HG03025 (cell line): ENCODE measurements at regions not wholly inside any gene's neighbourhood (a gene's known extent, or its start where the extent isn't known, plus 50 kb on each side); places are given as distances from the start of the nearest gene placed in this dataset.
"Not testable (repeated sequence)": the region's sequence is repeated elsewhere in the genome, so short reads cannot be mapped to it uniquely, and the experiment has no call there.

ENCODE experiments used
- ATAC-seq: cut with Tn5 transposase; IDR thresholded peaks from one replicate; pipeline ENCODE4 v1.9.1; 2021; ENCODE audit warnings: mild to moderate bottlenecking, moderate library complexity; ENCODE audit not compliant: unreplicated experiment, low FRiP score

- ATAC-seq = no peak
Measured at GRCh38 chr1:164343189-164343588, 215.8 kb upstream of the PBX1 start.

GRCh38 chr1:164347980-164348379, 211.0 kb upstream of the PBX1 start:
- ATAC-seq = no peak

DNA sequence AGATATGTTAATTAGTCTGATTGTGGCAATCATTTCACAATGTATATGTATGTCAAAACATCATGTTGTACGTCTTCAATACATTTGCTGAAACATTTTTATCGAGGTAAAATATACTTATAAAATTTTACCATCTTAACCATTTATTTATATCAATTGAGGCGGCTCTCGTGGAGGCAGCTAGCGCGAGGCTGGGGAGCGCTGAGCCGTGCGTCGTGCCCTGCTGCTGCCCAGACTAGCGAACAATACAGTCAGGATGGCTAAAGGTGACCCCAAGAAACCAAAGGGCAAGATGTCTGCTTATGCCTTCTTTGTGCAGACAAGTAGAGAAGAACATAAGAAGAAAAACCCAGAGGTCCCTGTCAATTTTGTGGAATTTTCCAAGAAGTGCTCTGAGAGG, 202.5 kb upstream of the PBX1 start:
- no peak for ATAC-seq

GRCh38 chr1:164360265-164360664, 198.7 kb upstream of the PBX1 start:
- no peak for ATAC-seq

DNA sequence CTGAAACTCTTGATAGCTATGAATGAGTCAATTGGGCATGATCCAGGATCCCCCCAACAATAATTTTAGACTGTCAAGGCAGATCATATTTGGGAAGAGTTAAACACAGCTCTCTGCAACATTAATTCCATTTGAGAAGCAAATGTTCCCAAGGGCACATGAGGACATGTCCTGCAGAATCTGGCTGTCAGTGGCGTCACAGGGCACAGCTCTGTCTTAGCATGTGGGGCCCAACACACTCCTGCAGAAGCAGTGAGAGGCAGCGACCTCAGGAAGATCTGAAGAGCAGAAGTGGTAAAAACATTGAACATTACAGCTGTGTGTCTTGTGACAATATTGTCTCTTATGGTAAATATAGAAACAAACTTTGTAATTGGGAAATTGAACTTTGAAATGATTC, 197.1 kb upstream of the PBX1 start:
- ATAC-seq = no peak

DNA sequence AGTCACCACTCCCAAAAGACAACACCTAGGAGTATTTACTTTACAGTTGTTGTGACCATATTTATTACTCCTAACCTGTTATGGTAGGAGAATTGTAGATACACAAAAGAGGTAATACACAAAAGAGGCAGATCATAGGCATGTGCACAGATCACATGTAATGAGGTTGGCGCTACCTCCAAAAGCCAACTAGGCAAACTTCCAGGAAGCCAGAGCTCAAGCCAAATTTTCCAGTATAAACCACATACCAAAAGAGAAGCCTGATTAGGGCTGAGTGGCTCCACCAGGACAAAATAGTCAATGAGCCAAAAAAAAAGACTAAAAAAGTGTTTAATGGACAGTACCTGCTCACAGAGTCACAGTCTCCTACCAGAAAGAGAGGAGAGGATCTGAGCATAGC, 195.0 kb upstream of the PBX1 start:
- ATAC-seq = no peak

DNA sequence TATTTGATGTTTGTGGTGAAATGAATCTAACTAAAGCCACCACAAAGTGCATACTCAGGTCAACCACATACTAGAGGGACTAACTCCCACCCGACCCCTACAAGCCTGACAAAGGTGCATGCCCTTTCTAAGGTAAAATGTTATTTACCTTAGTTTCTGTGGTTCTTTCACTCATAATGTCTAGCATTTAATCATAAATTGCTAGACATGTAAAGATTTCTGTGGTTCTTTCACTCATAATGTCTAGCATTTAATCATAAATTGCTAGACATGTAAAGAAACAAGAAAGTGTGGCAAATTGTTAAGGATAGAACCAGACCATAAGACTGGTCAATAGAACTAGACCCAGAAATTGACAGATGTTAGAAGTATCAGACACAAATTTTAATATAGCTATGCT, 193.0 kb upstream of the PBX1 start:
- ATAC-seq = no peak

DNA sequence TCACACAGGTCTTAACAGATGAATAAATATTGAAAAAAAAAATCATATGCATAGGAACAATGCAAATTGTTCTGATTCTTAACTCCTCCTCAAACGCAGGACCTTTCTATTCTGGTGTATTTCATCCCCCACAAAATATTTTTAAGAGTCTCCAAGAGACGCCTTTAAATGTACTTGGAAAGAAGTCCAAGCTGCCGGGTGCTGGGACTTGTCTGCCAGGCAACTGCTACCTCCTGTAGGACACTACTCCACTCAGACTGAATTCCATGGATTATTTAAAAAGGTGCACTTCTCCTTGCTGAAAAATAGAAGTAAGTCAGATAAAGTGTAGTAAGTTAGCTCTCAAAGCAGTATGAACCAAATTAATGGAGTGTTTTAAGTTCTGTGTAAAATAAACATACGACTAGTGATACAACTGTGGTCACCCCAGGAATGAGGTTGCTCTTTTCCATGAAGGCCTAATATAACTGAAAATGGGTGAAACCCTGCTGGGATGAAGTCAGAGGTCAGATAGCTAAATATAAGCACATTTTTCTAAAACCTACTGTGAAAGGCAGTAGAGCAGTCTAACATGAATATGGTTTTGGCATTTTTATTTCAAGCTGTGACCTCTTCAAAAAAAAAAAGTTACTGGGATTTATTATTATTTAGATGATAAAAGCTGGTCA, 189.2 kb upstream of the PBX1 start:
- no peak for ATAC-seq

DNA sequence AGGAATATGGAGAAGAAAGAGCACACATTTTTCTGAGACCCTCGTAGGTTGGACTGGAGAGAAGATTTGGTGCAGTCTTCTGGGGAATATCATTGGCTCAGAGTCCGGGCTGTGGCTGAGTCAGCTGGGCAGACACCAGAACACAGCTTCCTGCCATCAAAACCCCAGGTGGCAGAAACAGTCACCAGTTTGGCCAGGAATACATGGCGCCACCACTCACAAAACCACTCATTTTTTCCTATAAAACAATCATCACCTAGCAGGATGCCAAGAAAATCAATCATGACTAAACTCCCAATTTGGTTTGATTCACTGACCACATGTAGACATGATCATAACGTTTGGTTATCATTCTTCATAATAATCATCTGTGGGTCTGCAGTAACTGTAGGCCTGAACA, 178.1 kb upstream of the PBX1 start:
- no peak for ATAC-seq

DNA sequence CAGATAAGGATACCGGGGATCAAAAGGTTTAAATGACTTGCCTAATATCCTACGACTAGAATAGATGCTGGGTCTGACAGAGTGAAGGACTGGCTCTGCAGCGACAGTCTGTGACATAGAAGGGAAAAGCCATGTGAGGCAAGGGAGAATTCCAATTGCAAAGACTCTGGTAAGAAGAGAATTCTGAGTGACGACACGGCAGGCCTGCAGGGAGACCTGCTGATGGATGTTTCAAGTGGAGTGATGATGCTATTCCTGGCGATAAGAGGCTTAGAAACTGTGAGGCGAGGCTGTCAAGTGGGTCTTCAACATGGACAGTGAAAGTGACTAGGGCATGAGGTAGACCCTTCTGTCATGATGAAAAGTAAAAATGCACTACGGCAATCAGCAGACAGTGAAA, 176.6 kb upstream of the PBX1 start:
- no peak for ATAC-seq

DNA sequence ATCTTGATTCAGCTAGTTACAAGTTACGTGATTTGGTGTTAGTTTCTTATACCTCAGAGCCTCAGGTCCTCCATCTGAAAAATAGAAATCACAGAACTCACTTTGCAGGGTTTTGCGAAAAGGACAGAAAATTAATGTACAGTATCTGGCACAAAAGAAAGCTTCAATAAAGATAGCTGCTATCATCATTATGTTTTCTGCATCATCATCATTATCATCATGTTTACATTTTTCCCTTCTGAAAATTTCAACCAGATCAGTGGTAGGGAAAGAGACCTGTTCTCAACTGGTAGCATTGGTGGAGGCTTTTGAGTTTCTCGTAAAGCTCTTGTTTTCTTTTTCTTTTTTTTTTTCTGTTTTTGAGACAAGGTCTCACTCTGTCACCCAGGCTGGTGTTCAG, 174.7 kb upstream of the PBX1 start:
- ATAC-seq = no peak

GRCh38 chr1:164417016-164417704, 141.8 kb upstream of the PBX1 start:
- ATAC-seq = no peak

DNA sequence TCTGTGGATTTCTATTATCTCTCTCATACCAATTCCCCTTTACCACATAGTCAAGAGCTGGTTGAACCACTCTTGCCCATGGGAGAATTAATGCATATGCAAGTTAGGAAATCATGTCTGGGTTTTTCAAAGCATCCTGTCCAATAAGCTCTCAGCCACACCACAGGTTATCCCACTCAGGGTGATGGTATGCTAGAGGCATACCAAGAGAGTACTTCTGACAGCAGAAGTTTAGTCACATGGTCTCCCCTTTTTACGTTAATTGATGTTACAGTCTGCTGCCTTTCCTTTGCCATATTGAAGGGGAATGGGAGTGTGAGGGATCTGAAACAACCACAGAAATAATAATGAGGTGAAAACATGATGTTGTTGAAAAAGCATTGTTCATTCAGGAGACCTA, 135.8 kb upstream of the PBX1 start:
- no peak for ATAC-seq

DNA sequence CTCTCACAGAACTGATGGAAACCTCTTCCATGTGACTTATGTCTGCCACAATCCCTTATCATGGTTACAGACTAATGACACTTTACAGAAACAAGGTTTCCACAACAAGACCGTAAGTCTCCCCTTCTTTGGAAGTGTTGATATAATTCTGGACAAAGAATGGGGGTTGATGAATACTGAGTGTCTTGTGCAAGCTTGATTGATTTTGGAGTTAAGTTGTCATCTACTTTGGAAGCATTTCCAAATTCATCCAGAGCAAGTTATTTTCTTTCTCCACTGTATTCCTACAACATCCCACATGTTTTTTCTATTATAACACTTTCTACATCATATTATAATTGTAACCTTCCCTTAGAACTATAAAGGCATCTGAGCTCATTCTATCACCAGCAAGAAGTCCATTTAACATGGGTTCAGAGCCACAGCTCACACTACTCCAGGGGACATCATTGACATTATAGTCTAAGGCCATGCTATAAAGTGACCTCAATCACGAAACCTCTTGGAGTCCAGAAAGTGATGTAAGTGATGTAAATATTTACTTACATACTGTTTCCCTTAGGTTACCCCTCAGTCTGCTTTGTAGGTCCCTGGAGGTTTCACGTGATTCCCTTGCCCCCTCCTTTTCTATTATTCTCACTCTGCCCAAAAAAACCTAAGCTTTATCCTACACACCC, 125.7 kb upstream of the PBX1 start:
- ATAC-seq = no peak

DNA sequence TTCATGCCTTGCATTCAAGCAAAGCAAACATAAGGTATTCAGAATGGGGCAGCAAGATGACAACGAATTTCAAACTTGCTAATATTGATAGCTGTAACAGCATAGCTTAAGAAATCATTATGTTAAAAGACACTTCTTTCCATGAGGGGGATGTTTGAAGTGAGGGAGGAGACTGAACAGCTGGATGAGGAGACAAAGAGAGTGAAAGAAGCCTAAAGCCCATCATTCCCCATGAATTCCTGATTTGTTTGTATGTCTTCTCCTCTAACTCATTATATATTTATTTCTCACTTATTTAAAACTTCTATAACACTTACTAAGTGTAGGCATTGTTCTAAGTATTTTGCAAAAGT, 125.2 kb upstream of the PBX1 start:
- ATAC-seq = no peak

DNA sequence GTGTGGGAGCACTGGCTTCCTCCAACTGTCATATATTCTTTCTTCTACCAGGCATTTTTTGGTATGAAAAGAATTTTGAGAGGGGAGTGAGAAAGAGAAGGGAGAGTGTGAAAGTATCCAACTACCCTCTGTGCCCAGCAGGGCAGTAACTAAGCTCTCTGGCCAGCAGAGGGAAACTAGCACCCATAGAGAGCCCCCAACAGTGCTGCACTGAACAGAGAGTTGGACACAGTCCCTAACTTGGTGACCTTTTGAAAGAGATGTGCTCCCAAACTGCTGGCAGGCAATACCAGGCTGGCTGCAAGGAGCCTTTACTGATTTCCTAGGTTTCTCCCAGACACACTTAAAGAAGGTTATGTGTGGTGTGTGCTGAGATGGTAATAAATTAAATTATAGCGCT, 118.8 kb upstream of the PBX1 start:
- ATAC-seq = no peak

DNA sequence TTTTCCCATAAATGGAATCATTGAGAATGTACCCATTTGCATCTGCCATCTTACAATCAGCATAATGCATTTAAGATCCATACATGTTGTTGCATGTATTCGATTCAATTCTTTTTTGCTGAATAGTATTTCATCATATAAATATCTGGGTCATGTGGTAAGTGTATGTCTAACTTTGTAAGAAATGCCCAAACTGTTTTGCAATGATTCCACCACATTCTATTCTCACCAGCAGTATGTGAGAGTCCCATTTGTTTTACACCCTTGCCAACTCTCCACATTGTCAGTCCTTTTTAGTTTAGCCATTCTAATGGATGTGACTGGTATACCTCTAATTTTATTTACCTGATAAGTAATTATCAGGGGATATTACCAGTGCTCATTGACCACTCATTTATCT, 115.8 kb upstream of the PBX1 start:
- ATAC-seq = no peak

- ATAC-seq = no peak
Measured at GRCh38 chr1:164443836-164444235, 115.1 kb upstream of the PBX1 start.

DNA sequence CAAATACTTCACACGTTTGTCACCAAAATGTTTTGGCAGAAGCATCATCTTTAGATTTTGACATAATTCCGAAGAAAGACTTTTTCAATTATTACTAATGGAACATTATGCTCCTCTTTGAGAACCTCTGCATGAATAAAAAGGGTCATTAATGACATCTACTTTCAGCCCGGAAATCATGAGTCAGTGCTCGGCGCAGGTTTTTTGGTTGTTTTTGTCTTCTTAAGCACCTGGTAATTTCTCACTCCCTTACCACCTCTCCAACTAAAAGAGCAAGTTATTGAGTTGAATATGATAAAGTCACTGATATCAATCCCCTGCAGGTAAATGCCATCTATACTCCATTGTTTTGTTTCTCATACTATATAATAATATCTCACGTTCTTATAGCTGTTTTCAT, 113.0 kb upstream of the PBX1 start:
- ATAC-seq = no peak

- ATAC-seq = no peak
Measured at GRCh38 chr1:164452549-164452948, 106.4 kb upstream of the PBX1 start.

- ATAC-seq = no peak
Measured at GRCh38 chr1:164456272-164456671, 102.7 kb upstream of the PBX1 start.

- not testable (repeated sequence) for ATAC-seq
Measured at GRCh38 chr1:164459176-164459575, 99.8 kb upstream of the PBX1 start.
